ENCODE measurements at regions not wholly inside any gene's neighbourhood (a gene's known extent, or its start where the extent isn't known, plus 50 kb on each side); places are given as distances from the start of the nearest gene placed in this dataset.

GRCh38 chr12:20264608-20265114 lies 103.7 kb upstream of the PDE3A start:
- TF ChIP-seq CTCF (IDR thresholded peaks at IDR 0.05) (no peak), POLR2A (IDR thresholded peaks at IDR 0.05) (no peak)

Measured in sigmoid colon (tissue), 3 donors.